Mammary epithelial cell (primary cell): ENCODE measurements at regions not wholly inside any gene's neighbourhood (a gene's known extent, or its start where the extent isn't known, plus 50 kb on each side); places are given as distances from the start of the nearest gene placed in this dataset.

ENCODE experiments used
- EZH2 ChIP-seq: IDR thresholded peaks from 2 replicates; pipeline ENCODE4 v1.6.1; 2012; ENCODE audit warnings: low read length, inconsistent platforms, borderline replicate concordance
- TF ChIP-seq, protein P1 (sequence below), 2 donors: IDR thresholded peaks in 1 of 2; conservative IDR thresholded peaks in 1 of 2; 2 replicates each; pipeline ENCODE4 v1.5.1; 2011 to 2012; ENCODE audit warnings: inconsistent platforms in 2 of 2, low read length in 2 of 2, mild to moderate bottlenecking in 2 of 2, control low read depth in 1 of 2, low read depth in 1 of 2; ENCODE audit not compliant: insufficient read depth in 1 of 2; ENCODE audit errors: extremely low read depth in 1 of 2

- TF ChIP-seq, protein P1, sequence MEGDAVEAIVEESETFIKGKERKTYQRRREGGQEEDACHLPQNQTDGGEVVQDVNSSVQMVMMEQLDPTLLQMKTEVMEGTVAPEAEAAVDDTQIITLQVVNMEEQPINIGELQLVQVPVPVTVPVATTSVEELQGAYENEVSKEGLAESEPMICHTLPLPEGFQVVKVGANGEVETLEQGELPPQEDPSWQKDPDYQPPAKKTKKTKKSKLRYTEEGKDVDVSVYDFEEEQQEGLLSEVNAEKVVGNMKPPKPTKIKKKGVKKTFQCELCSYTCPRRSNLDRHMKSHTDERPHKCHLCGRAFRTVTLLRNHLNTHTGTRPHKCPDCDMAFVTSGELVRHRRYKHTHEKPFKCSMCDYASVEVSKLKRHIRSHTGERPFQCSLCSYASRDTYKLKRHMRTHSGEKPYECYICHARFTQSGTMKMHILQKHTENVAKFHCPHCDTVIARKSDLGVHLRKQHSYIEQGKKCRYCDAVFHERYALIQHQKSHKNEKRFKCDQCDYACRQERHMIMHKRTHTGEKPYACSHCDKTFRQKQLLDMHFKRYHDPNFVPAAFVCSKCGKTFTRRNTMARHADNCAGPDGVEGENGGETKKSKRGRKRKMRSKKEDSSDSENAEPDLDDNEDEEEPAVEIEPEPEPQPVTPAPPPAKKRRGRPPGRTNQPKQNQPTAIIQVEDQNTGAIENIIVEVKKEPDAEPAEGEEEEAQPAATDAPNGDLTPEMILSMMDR (conservative IDR thresholded peaks at IDR 0.05 in 1 of 2, IDR thresholded peaks at IDR 0.05 in 1 of 2; ENCODE audit: extremely low read depth in 1 of 2, insufficient read depth in 1 of 2, low read depth in 1 of 2, low read length in 2 of 2), result no peak
- no peak for TF ChIP-seq EZH2
Measured at GRCh38 chr13:40422588-40423235, 243.7 kb downstream of the FOXO1 start.
